RWPE1 (cell line): ENCODE measurements at regions not wholly inside any gene's neighbourhood (a gene's known extent, or its start where the extent isn't known, plus 50 kb on each side); places are given as distances from the start of the nearest gene placed in this dataset.
A peak's percentile ranks its signal among the peaks of the same experiment; 100 is the strongest.

Experiments used
- CTCF ChIA-PET: fragments of 350-600 bp; sonication (Branson Sonifier 250); formaldehyde crosslinking; extraction: SDS; loops from one replicate; lab custom pipeline; 2021; lab: Yijun Ruan, JAX
- POLR2A ChIA-PET: fragments of 400-600 bp; formaldehyde crosslinking; extraction: SDS; loops from one replicate; lab custom pipeline; 2020; ENCODE audit warnings: antibody characterized with exemption; ENCODE audit not compliant: low non-redundant PET; lab: Yijun Ruan, JAX
- DNase-seq: peaks from one replicate; pipeline ENCODE4 v3.0.0; 2012; ENCODE audit warnings: low spot score
- H3K27ac ChIP-seq: fragments of 450-650 bp; 2 replicates; pipeline ENCODE4 v1.5.1; 2017
- CTCF ChIP-seq: fragments of 450-650 bp; conservative IDR thresholded peaks from 2 replicates; pipeline ENCODE4 v1.5.1; 2017; ENCODE audit warnings: low read depth, mild to moderate bottlenecking

GRCh38 chr9:110078604-110079003 is 129.4 kb downstream of the C9orf152 start:
- no peak overlapping the region for H3K27ac ChIP-seq
- TF ChIP-seq CTCF: no peak
- DNase-seq: no peak
- CTCF ChIA-PET: interaction anchor here (0.6 kb wide), 1 partner anchor 13 kb away, joined by 3 read pairs; no protein-coding TSS in a partner anchor
- POLR2A ChIA-PET: no interaction called here

GRCh38 chr9:110081395-110081794 is 126.6 kb downstream of the C9orf152 start:
- ChIA-PET POLR2A (no interaction called here), CTCF (interaction anchor here (0.6 kb wide), 1 partner anchor 178 kb away, joined by 3 read pairs; no protein-coding TSS in a partner anchor)
- no peak for TF ChIP-seq CTCF
- no peak for DNase-seq
- H3K27ac ChIP-seq: peak overlapping the region; percentile 50

- no peak for DNase-seq
- no peak overlapping the region for H3K27ac ChIP-seq
- CTCF ChIA-PET: no interaction called here
- TF ChIP-seq CTCF: no peak
- POLR2A ChIA-PET: no interaction called here
These were observed 124.1 kb downstream of the C9orf152 start for GRCh38 chr9:110083866-110084265.

GRCh38 chr9:110086537-110086936 is 121.4 kb downstream of the C9orf152 start:
- POLR2A ChIA-PET: no interaction called here
- CTCF ChIA-PET: interaction anchor here (0.6 kb wide), 1 partner anchor 536 kb away, joined by 3 read pairs; no protein-coding TSS in a partner anchor
- TF ChIP-seq CTCF: no peak
- no peak for DNase-seq
- no peak overlapping the region for H3K27ac ChIP-seq

DNA sequence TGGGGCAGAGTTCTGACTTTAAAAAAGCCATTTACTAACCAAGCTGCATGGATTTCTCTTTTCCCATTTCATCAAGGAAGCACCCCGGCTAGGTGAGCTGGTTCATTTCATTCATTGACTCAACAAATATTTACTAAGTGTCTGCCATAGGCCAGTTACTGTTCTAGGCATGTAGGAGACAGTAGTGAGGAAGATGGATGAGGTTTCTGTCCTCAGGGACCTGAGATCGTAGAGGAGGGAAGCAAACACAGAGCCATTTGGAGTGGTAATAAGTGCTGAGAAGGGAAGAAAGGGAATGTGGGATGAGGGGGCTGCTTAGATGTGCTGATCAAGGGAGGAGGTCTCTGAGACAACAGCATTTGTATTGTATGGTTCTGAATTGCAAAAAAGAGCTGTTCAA is 120.4 kb downstream of the C9orf152 start:
- ChIA-PET POLR2A (no interaction called here), CTCF (interaction anchor here (0.7 kb wide), 1 partner anchor 215 kb away, joined by 3 read pairs; no protein-coding TSS in a partner anchor)
- DNase-seq: no peak
- TF ChIP-seq CTCF: no peak
- no peak overlapping the region for H3K27ac ChIP-seq

GRCh38 chr9:110088099-110088498 is 119.9 kb downstream of the C9orf152 start:
- ChIA-PET CTCF (no interaction called here), POLR2A (no interaction called here)
- TF ChIP-seq CTCF: no peak
- no peak overlapping the region for H3K27ac ChIP-seq
- DNase-seq: no peak
